NT2/D1 (cell line): ENCODE measurements at regions not wholly inside any gene's neighbourhood (a gene's known extent, or its start where the extent isn't known, plus 50 kb on each side); places are given as distances from the start of the nearest gene placed in this dataset.

Experiments
- DNase-seq: peaks from one replicate; pipeline ENCODE4 v3.0.0-alpha.2; 2011; ENCODE audit warnings: low read depth, low spot score
- H3K27me3 ChIP-seq: 2 replicates; pipeline ENCODE4 v1.6.0; 2011; ENCODE audit warnings: mild to moderate bottlenecking; ENCODE audit not compliant: insufficient read length, insufficient read depth
- H3K36me3 ChIP-seq: 2 replicates; pipeline ENCODE4 v1.6.1; 2011; ENCODE audit warnings: mild to moderate bottlenecking, low read length, mixed read lengths; ENCODE audit not compliant: insufficient read depth, insufficient read length
- H3K4me1 ChIP-seq: 2 replicates; pipeline ENCODE4 v1.5.1; 2011; ENCODE audit not compliant: insufficient read depth, insufficient read length
- H3K4me3 ChIP-seq: 2 replicates; pipeline ENCODE4 v1.5.1; 2011; ENCODE audit warnings: low read depth; ENCODE audit not compliant: insufficient read length
- H3K9ac ChIP-seq: 2 replicates; pipeline ENCODE4 v1.6.0; 2011; ENCODE audit warnings: low read depth; ENCODE audit not compliant: insufficient read length
- H3K9me3 ChIP-seq: 2 replicates; pipeline ENCODE4 v1.5.1; 2011; ENCODE audit warnings: mild to moderate bottlenecking, low read length; ENCODE audit not compliant: insufficient read depth
- SUZ12 ChIP-seq: IDR thresholded peaks from 2 replicates; pipeline ENCODE4 v1.6.1; 2011; ENCODE audit not compliant: insufficient read length, insufficient read depth; ENCODE audit errors: extremely low read depth
- YY1 ChIP-seq: IDR thresholded peaks from 2 replicates; pipeline ENCODE4 v1.6.1; 2011; ENCODE audit not compliant: insufficient read length, insufficient read depth
- ZNF274 ChIP-seq: IDR thresholded peaks from 2 replicates; pipeline ENCODE4 v1.6.1; 2011; ENCODE audit warnings: mild to moderate bottlenecking, low read depth, low read length

DNA sequence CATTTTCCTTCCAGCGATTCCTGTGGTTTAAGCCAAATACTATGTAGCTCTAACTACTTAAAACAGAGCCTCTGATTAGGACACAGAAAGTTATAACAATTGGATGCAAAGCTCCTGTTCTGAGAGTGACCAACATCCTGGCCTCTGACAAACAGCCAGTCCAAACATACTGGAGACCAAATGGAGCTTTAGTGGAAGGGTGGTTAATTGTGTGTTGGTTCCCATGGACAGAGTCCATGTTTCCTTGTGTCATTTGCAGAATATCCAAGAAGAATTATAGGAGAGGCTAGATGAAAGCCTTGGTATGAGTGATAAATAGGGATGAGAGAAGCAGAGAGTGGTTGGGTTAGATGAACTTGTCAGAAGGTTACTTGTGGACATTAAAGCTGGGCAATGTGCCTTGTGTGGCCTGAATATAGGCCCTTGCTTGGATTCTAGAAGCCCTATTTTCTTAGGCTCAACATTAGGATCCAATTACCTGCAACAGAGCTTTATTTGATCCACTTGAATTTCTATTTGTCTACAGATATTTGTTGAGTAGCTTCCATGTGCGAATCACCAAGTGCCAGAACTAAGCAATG is 180.5 kb upstream of the GORAB start:
- H3K9me3 ChIP-seq: no peaks in the 10 kb centered on the region
- no peak overlapping the region for H3K4me3 ChIP-seq
- no peaks in the 10 kb centered on the region for H3K27me3 ChIP-seq
- H3K9ac ChIP-seq: no peak overlapping the region
- H3K4me1 ChIP-seq: no peaks in the 10 kb centered on the region
- no peak for DNase-seq
- H3K36me3 ChIP-seq: no peaks in the 10 kb centered on the region
- TF ChIP-seq SUZ12 (no peak), ZNF274 (no peak), YY1 (no peak)

DNA sequence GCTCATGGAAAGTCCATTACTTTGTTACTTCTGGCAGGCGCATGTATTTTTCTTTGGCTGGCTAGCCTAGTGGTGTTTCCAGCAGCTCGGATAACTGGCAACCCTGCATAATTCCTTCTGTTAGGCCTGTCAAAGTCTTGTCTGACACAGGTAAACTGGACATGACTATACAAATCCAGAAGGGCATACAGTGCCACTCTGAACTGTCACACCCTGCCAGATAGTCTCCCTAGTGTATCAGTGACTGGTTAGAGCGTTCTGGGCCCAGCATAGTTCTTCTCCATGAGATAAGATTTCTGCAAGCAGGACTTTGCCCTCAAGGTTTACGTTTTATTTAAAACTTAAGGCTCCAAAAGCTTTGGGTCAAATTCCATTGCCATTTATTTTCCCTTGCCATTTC is 177.7 kb upstream of the GORAB start:
- H3K4me1 ChIP-seq: no peaks in the 10 kb centered on the region
- H3K4me3 ChIP-seq: no peak overlapping the region
- DNase-seq: no peak
- no peaks in the 10 kb centered on the region; the same call in 1 of the 2 replicates for H3K9me3 ChIP-seq
- H3K27me3 ChIP-seq: no peaks in the 10 kb centered on the region
- no peak overlapping the region for H3K9ac ChIP-seq
- no peaks in the 10 kb centered on the region for H3K36me3 ChIP-seq
- TF ChIP-seq ZNF274 (no peak), YY1 (no peak)

DNA sequence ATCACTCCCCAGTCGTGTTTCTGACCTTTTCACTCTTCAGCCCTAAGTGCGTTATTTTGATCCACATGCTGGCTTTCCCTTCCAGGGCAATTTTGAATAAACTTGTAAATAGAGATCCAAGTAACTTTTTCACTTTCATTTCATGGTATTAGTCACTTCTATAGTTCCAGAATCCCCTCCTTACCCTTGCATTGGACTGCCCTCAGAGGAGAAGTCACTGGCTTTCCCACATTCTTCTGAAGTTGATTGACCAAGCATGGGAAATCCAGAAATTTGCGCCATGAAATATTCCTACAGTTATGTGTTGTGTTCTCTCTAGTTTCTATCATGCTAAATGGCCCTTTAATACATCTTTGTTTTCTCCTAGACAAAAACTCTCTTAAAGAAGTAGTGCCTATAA is 177.3 kb upstream of the GORAB start:
- Histone ChIP-seq H3K36me3 (no peaks in the 10 kb centered on the region), H3K27me3 (no peaks in the 10 kb centered on the region), H3K4me1 (no peaks in the 10 kb centered on the region), H3K9ac (no peak overlapping the region), H3K9me3 (peaks cover 3% of the 10 kb centered on the region; the same call in 1 of the 2 replicates), H3K4me3 (no peak overlapping the region)
- TF ChIP-seq ZNF274 (no peak), SUZ12 (no peak), YY1 (no peak)
- no peak for DNase-seq

DNA sequence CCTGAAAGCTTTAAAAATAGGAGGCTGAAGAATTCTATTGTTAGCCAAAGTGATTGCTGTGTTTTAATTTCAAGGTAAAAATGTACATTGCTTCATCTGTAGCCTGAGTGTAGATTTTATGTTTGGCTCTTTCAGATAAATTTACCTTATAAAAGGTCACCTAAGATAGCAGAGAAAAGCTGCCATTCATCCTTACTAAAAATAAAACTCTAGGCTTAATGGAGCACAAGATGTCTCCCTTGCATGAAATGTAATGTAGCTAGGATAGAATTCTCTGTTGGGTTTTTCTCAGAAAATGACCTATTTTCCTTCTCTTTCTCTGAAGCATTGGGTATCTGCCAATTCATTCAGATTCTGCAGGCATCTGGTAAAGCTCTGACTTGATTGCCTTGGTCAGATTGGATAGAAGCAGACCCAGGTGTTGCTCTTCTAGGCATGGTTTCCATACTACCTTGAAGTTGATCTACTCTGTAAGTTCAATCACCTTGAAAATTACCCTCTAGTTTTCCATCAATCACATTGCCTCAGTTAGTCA is 176.6 kb upstream of the GORAB start:
- DNase-seq: no peak
- Histone ChIP-seq H3K9me3 (peaks cover 4% of the 10 kb centered on the region; the same call in 1 of the 2 replicates), H3K9ac (no peak overlapping the region), H3K4me1 (no peaks in the 10 kb centered on the region), H3K36me3 (no peaks in the 10 kb centered on the region), H3K4me3 (no peak overlapping the region), H3K27me3 (no peaks in the 10 kb centered on the region)
- TF ChIP-seq YY1: no peak
- no peak for TF ChIP-seq SUZ12
- no peak for TF ChIP-seq ZNF274

DNA sequence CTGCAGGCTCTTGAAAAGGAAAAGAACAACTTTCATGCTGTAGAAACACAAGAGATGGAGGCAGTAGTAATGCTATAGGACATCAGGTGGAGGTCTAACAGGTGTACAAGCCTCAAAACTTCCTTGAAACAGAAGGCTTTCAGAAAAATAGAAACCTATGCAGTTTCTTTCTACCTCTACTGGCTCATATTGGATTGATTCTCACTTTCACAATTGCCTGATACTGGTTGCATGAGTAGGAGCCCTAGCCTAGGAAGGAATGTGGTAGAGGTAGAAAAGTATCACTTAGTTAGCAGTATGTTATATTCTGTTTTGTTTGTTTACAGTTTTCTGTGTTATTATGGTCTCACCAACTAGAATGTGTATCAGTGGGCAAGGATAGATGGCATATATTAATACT is 175.4 kb upstream of the GORAB start:
- TF ChIP-seq SUZ12: no peak
- no peak for TF ChIP-seq ZNF274
- TF ChIP-seq YY1: no peak
- no peaks in the 10 kb centered on the region for H3K27me3 ChIP-seq
- no peak for DNase-seq
- H3K4me3 ChIP-seq: no peak overlapping the region
- no peak overlapping the region for H3K9ac ChIP-seq
- H3K4me1 ChIP-seq: no peaks in the 10 kb centered on the region
- H3K36me3 ChIP-seq: no peaks in the 10 kb centered on the region
- peaks cover 4% of the 10 kb centered on the region; the same call in 1 of the 2 replicates for H3K9me3 ChIP-seq

DNA sequence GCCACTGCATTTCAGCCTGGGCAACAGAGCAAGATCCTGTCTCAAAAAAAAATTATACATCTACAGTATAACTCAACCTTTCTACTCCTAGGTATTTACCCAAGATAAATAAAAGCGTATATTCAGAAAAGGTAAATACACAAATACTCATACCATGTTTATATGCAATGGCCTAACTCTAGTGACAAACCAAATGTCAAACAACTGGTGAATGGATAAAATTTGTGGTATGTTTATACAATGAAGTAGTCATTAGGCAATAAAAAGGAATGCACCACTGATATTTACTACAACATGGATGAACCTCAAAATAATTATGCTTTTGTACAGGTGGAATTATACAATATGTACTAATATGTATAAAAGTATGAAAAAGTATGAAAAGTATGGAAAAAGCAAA is 174.2 kb upstream of the GORAB start:
- TF ChIP-seq SUZ12 (no peak), ZNF274 (no peak), YY1 (no peak)
- H3K36me3 ChIP-seq: no peaks in the 10 kb centered on the region
- peaks cover 4% of the 10 kb centered on the region; the same call in 1 of the 2 replicates for H3K9me3 ChIP-seq
- no peaks in the 10 kb centered on the region for H3K27me3 ChIP-seq
- H3K4me3 ChIP-seq: no peak overlapping the region
- DNase-seq: no peak
- no peak overlapping the region for H3K9ac ChIP-seq
- H3K4me1 ChIP-seq: no peaks in the 10 kb centered on the region

DNA sequence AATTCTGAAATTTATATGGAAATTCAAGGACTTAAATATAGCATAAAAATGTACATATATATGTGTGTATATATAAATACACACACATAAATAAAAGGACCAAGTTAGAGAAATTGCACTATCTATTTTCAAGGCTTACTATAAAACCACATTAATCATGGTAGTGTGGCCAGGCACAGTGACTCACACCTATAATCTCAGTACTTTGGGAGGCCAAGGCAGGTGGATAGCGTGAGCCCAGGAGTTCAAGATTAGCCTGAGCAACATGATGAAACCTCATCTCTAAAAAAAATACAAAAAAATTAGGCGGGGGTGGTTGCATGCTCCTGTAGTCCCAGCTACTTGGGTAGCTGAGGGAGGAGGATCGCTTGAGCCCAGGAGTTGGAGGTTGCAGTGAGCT is 171.4 kb upstream of the GORAB start:
- peaks cover 4% of the 10 kb centered on the region; the same call in 1 of the 2 replicates for H3K9me3 ChIP-seq
- DNase-seq: no peak
- H3K36me3 ChIP-seq: no peaks in the 10 kb centered on the region
- no peaks in the 10 kb centered on the region for H3K4me1 ChIP-seq
- H3K9ac ChIP-seq: no peak overlapping the region
- no peaks in the 10 kb centered on the region for H3K27me3 ChIP-seq
- H3K4me3 ChIP-seq: no peak overlapping the region
- TF ChIP-seq YY1 (no peak), SUZ12 (no peak), ZNF274 (no peak)

DNA sequence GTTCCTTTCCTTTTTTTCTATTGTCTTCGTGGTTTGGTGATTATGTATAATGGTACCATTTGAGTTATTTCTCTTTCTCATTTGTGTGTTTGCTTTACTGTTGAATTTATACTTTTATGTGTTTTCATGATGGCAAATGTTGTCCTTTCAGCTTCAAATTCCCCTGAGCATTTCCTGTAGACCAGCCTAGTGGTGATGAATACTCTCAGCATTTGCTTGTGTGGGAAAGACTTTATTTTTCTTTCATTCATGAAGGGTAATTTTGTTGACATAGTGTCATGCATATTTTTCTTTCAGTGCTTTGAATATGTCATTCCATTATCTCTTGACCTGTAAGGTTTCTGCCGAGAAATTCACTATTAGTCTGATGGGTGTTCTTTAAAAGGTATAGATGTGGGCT is 166.6 kb upstream of the GORAB start:
- no peak overlapping the region for H3K9ac ChIP-seq
- H3K9me3 ChIP-seq: no peaks in the 10 kb centered on the region
- TF ChIP-seq ZNF274 (no peak), SUZ12 (no peak), YY1 (no peak)
- DNase-seq: no peak
- H3K27me3 ChIP-seq: no peaks in the 10 kb centered on the region
- H3K4me3 ChIP-seq: no peak overlapping the region
- no peaks in the 10 kb centered on the region for H3K36me3 ChIP-seq
- no peaks in the 10 kb centered on the region for H3K4me1 ChIP-seq
